GM10266 (cell line): ENCODE measurements at regions not wholly inside any gene's neighbourhood (a gene's known extent, or its start where the extent isn't known, plus 50 kb on each side); places are given as distances from the start of the nearest gene placed in this dataset.
A peak's percentile ranks its signal among the peaks of the same experiment; 100 is the strongest.

ENCODE experiments used
- DNase-seq: peaks from one replicate; pipeline ENCODE4 v3.0.0; 2012; ENCODE audit errors: extremely low spot score
- CTCF ChIP-seq: IDR thresholded peaks from 2 replicates; pipeline ENCODE4 v1.5.1; 2012; ENCODE audit warnings: mild to moderate bottlenecking, low read depth; ENCODE audit not compliant: control insufficient read depth, insufficient read depth; ENCODE audit errors: missing control alignments

DNA sequence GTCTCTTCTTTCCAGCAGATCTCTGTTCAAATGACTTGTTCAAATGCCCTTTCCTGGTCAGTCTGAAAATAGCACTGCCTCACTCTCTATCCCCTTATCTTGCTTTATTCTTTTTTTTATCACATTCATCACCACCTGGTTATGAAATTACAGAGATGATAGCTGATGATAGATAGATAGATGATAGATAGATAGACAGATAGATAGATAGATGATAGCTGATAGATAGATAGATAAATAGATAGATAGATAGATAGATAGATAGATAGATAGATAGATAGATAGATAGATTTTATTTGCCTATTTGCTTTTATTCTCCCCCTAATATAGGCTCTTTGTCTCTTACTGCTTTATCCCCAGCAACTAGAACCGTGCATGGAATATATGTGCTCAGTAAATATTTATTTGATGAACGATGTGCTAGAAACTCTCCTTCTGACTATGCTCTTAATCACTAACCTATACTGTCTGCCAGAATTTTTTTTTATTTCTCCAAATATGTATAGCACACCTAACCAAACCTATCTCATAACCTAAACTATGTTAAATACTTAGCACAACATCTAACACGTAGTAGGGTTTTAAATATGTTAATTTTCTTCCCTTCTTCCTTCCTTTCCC, 372.8 kb upstream of the DUSP10 start:
- TF ChIP-seq CTCF = no peak
- no peak for DNase-seq

DNA sequence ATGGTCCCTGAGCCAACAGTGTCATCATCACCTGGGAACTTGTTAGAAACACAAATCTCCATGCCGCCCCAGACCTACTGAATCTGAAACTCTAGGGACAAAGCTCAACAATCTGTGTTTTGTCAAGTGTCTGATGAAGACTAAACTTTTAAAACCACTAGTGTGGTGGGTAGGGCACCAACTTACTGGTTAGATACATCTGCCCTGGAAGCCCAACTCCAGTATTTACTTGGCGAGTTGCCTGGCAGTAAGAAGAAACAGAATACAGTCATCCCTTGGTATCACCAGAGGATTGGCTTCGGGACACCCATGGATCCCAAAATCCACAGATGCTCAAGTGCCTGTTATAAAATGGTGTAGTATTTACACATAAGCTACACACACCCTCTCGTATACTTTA, 367.9 kb upstream of the DUSP10 start:
- no peak for TF ChIP-seq CTCF
- DNase-seq = no peak

- no peak for TF ChIP-seq CTCF
- DNase-seq = no peak
Observed at GRCh38 chr1:222107975-222108374, 366.1 kb upstream of the DUSP10 start.

DNA sequence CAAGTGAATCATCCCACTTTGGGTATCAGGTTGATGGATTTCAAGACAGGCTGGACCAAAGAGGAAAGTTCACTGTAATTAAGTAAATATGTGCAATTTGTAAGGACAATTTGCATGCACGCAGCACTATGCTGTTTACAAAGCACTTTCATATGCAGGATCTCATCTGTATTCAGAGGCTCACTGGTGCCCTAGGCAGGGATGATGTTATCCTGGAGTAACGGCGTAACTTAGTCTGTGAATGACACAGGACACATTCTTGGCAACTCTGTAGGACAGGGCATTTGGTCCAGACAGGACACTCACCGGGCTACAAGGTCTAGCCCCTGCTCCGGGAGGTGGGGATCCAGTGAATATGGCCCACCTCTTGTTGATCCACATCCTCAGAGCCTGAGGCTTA, 365.4 kb upstream of the DUSP10 start:
- no peak for TF ChIP-seq CTCF
- DNase-seq = no peak

DNA sequence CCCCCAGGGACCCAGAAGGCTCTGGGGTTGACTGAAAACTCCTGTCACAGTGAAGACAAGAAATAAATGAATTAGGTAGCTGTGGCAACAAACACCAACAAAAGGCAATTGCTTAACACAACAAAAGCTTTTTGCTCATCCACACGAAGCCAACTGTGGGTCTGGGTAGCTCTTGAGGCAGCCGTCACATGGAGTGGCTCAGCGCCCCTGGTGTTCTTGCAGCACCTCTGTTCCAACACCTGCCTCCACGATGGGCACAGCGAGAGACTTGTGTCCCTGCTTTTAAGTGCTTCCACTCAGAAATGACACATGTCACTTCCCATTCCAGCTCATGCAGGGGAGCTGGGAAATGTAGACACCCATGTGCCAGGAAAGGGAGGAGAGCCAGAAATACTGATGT, 364.5 kb upstream of the DUSP10 start:
- TF ChIP-seq CTCF = no peak
- no peak for DNase-seq

DNA sequence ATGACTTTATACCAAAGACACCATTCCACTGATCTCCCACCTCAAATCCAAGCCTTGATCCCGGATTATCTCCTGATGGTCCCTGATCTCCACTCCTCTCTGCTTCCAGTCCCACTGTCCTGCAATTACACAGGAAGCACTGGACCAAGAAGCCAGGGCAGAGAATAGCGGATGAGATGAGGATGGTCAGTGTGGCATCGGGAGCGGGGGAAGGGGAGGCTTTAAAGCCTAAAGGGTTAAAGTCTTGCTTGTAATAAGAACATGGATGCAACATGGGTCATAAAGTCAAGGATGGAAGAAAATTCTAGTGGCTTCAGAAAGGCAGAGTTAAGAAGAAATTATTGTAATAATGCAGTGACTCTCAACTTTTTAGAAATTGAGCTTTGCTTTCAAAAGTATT, 364.0 kb upstream of the DUSP10 start:
- no peak for TF ChIP-seq CTCF
- DNase-seq = no peak

- peak; percentile 4 for TF ChIP-seq CTCF
- DNase-seq = no peak
Observed at GRCh38 chr1:222105393-222105737, 363.5 kb upstream of the DUSP10 start.
